H9 (cell line): ENCODE measurements at regions not wholly inside any gene's neighbourhood (a gene's known extent, or its start where the extent isn't known, plus 50 kb on each side); places are given as distances from the start of the nearest gene placed in this dataset.

Experiments
- DNase-seq: peaks from one replicate; pipeline ENCODE4 v3.0.0-alpha.2; 2017
- H2AFZ ChIP-seq: one replicate; pipeline ENCODE4 v1.6.1; 2013; ENCODE audit warnings: mild to moderate bottlenecking, low read length, control low read depth, moderate library complexity
- H2AK5ac ChIP-seq: 2 replicates; pipeline ENCODE4 v1.6.1; 2013; ENCODE audit warnings: low read length, control low read depth, mixed read lengths; ENCODE audit not compliant: insufficient read length
- H2BK120ac ChIP-seq: one replicate; pipeline ENCODE4 v1.6.1; 2013; ENCODE audit warnings: low read depth, mild to moderate bottlenecking, low read length, control low read depth, inconsistent platforms; ENCODE audit not compliant: poor library complexity, severe bottlenecking
- H2BK12ac ChIP-seq: 2 replicates; pipeline ENCODE4 v1.6.1; 2013; ENCODE audit warnings: low read length, control low read depth, mixed read lengths, low read depth; ENCODE audit not compliant: insufficient read length
- H2BK15ac ChIP-seq: 2 replicates; pipeline ENCODE4 v1.6.1; 2013; ENCODE audit warnings: low read depth, low read length, control low read depth
- H2BK20ac ChIP-seq: one replicate; pipeline ENCODE4 v1.6.1; 2013; ENCODE audit warnings: low read depth, mild to moderate bottlenecking, low read length, control low read depth, inconsistent platforms; ENCODE audit not compliant: poor library complexity, severe bottlenecking
- H2BK5ac ChIP-seq: 2 replicates; pipeline ENCODE4 v1.6.1; 2013; ENCODE audit warnings: low read length, control low read depth, mixed read lengths; ENCODE audit not compliant: insufficient read length
- H3K14ac ChIP-seq: 2 replicates; pipeline ENCODE4 v1.6.1; 2013; ENCODE audit warnings: low read length, control low read depth; ENCODE audit not compliant: insufficient read depth
- H3K18ac ChIP-seq: 2 replicates; pipeline ENCODE4 v1.6.1; 2013; ENCODE audit warnings: low read depth, mild to moderate bottlenecking, mixed read lengths, low read length, control low read depth; ENCODE audit not compliant: insufficient read length
- H3K23ac ChIP-seq: 2 replicates; pipeline ENCODE4 v1.6.1; 2013; ENCODE audit warnings: low read length, control low read depth, mixed read lengths, low read depth; ENCODE audit not compliant: insufficient read length
- H3K23me2 ChIP-seq: 2 replicates; pipeline ENCODE4 v1.6.1; 2013; ENCODE audit warnings: low read depth, mild to moderate bottlenecking, mixed read lengths, low read length, control low read depth; ENCODE audit not compliant: insufficient read length, poor library complexity, severe bottlenecking
- H3K27ac ChIP-seq: 2 replicates; pipeline ENCODE4 v1.5.1; 2013; ENCODE audit warnings: low read length, control low read depth, mixed read lengths, low read depth; ENCODE audit not compliant: insufficient read length
- H3K27me3 ChIP-seq: 2 replicates; pipeline ENCODE4 v1.6.1; 2013; ENCODE audit warnings: low read length, control low read depth, inconsistent platforms; ENCODE audit not compliant: insufficient read depth
- H3K4ac ChIP-seq: 2 replicates; pipeline ENCODE4 v1.6.1; 2013; ENCODE audit warnings: low read depth, mild to moderate bottlenecking, control low read depth, inconsistent platforms, low read length, moderate library complexity
- H3K4me1 ChIP-seq: 2 replicates; pipeline ENCODE4 v1.6.1; 2013; ENCODE audit warnings: low read length, control low read depth, inconsistent platforms; ENCODE audit not compliant: insufficient read depth
- H3K4me2 ChIP-seq: 2 replicates; pipeline ENCODE4 v1.6.1; 2013; ENCODE audit warnings: low read length, control low read depth, mixed read lengths; ENCODE audit not compliant: insufficient read length, insufficient read depth
- H3K56ac ChIP-seq: 2 replicates; pipeline ENCODE4 v1.6.1; 2013; ENCODE audit warnings: low read depth, mild to moderate bottlenecking, mixed read lengths, low read length, control low read depth; ENCODE audit not compliant: insufficient read length
- H3K79me1 ChIP-seq: 2 replicates; pipeline ENCODE4 v1.6.1; 2013; ENCODE audit warnings: low read depth, mild to moderate bottlenecking, moderate library complexity, low read length, control low read depth, inconsistent platforms; ENCODE audit not compliant: insufficient read depth, poor library complexity, severe bottlenecking
- H3K79me2 ChIP-seq: 2 replicates; pipeline ENCODE4 v1.6.1; 2013; ENCODE audit warnings: low read length, control low read depth, inconsistent platforms; ENCODE audit not compliant: insufficient read depth
- H3K9ac ChIP-seq: 2 replicates; pipeline ENCODE4 v1.6.1; 2013; ENCODE audit warnings: low read length, control low read depth, mixed read lengths; ENCODE audit not compliant: insufficient read length; ENCODE audit errors: extremely low read depth
- H3K9me3 ChIP-seq: one replicate; pipeline ENCODE4 v1.6.1; 2013; ENCODE audit warnings: low read depth, low read length, inconsistent platforms; ENCODE audit not compliant: control insufficient read depth
- H3T11ph ChIP-seq: one replicate; pipeline ENCODE4 v1.6.1; 2013; ENCODE audit warnings: mild to moderate bottlenecking, low read length, control low read depth, inconsistent platforms
- H4K20me1 ChIP-seq: one replicate; pipeline ENCODE4 v1.6.1; 2013; ENCODE audit not compliant: control insufficient read depth, insufficient read length, insufficient read depth
- H4K5ac ChIP-seq: 2 replicates; pipeline ENCODE4 v1.6.1; 2013; ENCODE audit warnings: low read depth, mild to moderate bottlenecking, mixed read lengths, low read length, control low read depth; ENCODE audit not compliant: insufficient read length
- H4K8ac ChIP-seq: replicated peaks from 2 replicates; pipeline ENCODE4 v1.6.1; 2013; ENCODE audit warnings: low read length, control low read depth, mixed read lengths, low read depth; ENCODE audit not compliant: insufficient read length
- H4K91ac ChIP-seq: 2 replicates; pipeline ENCODE4 v1.6.1; 2013; ENCODE audit warnings: low read depth, mild to moderate bottlenecking, moderate library complexity, mixed read lengths, low read length, control low read depth; ENCODE audit not compliant: insufficient read length
- H3K27ac Mint-ChIP-seq, 3 experiments: 2 replicates in 2 of 3; 3 replicates in 1 of 3; pipeline ENCODE4 v1.8.0; 2020 to 2021; ENCODE audit warnings: mixed read lengths in 3 of 3, mild to moderate bottlenecking in 1 of 3, moderate library complexity in 1 of 3
- H3K27me3 Mint-ChIP-seq: 2 replicates; pipeline ENCODE4 v1.8.0; 2021; ENCODE audit warnings: low read depth, mild to moderate bottlenecking, moderate library complexity, mixed read lengths
- H3K36me3 Mint-ChIP-seq, 3 experiments: 2 replicates in 2 of 3; 3 replicates in 1 of 3; pipeline ENCODE4 v1.8.0; 2020 to 2021; ENCODE audit warnings: low read depth in 3 of 3, mixed read lengths in 3 of 3; ENCODE audit not compliant: insufficient read depth in 1 of 3
- H3K4me1 Mint-ChIP-seq, 2 experiments: 2 replicates each; pipeline ENCODE4 v1.8.0; 2020; ENCODE audit warnings: mixed read lengths in 2 of 2
- H3K4me3 Mint-ChIP-seq, 2 experiments: 2 replicates in 1 of 2; 3 replicates in 1 of 2; pipeline ENCODE4 v1.8.0; 2020 to 2021; ENCODE audit warnings: mild to moderate bottlenecking in 2 of 2, mixed read lengths in 2 of 2, moderate library complexity in 1 of 2
- H3K9me3 Mint-ChIP-seq, 2 experiments: 2 replicates in 1 of 2; 3 replicates in 1 of 2; pipeline ENCODE4 v1.8.0; 2020; ENCODE audit warnings: mild to moderate bottlenecking in 2 of 2, mixed read lengths in 2 of 2, moderate library complexity in 1 of 2
- CTCF ChIP-seq: fragments of 200-600 bp; sonication (generic); conservative IDR thresholded peaks from 3 replicates; pipeline ENCODE4 v1.8.0; 2021; ENCODE audit warnings: antibody characterized with exemption, mild to moderate bottlenecking
- WGBS: extraction: QIAGEN DNeasy Blood & Tissue Kit; methylation state at CpG from one replicate; pipeline ENCODE4 v1.1.7; 2013; ENCODE audit warnings: missing lambda C conversion rate, low lambda C conversion rate, mixed read lengths; ENCODE audit not compliant: insufficient read length; ENCODE audit errors: extremely low coverage; 5-methylcytosine and 5-hydroxymethylcytosine counted together

DNA sequence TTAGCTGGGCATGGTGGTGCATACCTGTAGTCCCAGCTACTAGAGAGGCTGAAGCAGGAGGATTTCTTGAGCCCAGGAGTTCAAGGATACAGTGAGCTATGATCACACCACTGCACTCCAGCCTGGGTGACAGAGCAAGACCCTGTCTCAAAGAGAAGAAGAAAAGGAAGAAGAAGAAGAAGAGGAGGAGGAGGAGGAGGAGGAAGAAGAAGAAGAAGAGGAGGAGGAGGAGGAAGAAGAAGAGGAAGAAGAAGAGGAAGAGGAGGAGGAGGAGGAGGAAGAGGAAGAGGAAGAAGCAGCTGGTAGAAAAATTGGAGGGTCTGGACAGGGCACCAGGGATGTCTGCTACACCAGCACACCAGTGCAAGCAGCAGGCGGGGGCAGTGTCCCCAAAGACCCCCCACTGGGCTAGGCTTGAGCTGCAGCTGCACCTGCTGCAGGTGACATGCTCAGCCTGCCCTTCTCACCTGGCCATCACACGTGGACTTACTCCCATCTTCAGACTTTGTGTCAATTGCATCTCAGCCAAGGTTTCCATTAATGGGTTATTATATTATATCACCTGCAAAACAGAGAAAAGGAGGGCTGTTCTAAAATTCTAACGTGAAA lies 180.9 kb upstream of the ZNF507 start:
- H3K4me1 ChIP-seq, result no peaks in the 10 kb centered on the region
- H3K79me2 ChIP-seq, result no peaks in the 10 kb centered on the region
- H2AK5ac ChIP-seq, result no peak overlapping the region
- no peak overlapping the region for H3K56ac ChIP-seq
- no peak overlapping the region for H3T11ph ChIP-seq
- H3K4ac ChIP-seq, result no peak overlapping the region
- no peak overlapping the region for H3K27ac ChIP-seq
- H3K79me1 ChIP-seq, result no peaks in the 10 kb centered on the region
- H3K18ac ChIP-seq, result no peak overlapping the region
- no peak overlapping the region for H2BK5ac ChIP-seq
- WGBS, result no CpG with 5 or more reads among the region's 3 CpGs
- no peak for TF ChIP-seq CTCF
- no peak overlapping the region for H4K91ac ChIP-seq
- no peaks in the 10 kb centered on the region for H3K4me1 Mint-ChIP-seq
- H2BK120ac ChIP-seq, result no peak overlapping the region
- no peaks in the 10 kb centered on the region; the same call in none of the 2 replicates for H3K27me3 Mint-ChIP-seq
- no peak overlapping the region for H4K5ac ChIP-seq
- DNase-seq, result no peak
- H3K4me3 Mint-ChIP-seq, result no peak overlapping the region
- H4K8ac ChIP-seq, result no peak overlapping the region
- H3K9me3 Mint-ChIP-seq, result peaks cover 0 to 3% of the 10 kb centered on the region in 2 experiments; a peak in 1 of 5 replicates
- no peak overlapping the region for H3K14ac ChIP-seq
- H3K9me3 ChIP-seq, result no peaks in the 10 kb centered on the region
- H3K36me3 Mint-ChIP-seq, result no peaks in the 10 kb centered on the region
- H4K20me1 ChIP-seq, result no peaks in the 10 kb centered on the region
- H3K27ac Mint-ChIP-seq, result no peak overlapping the region
- H3K27me3 ChIP-seq, result no peaks in the 10 kb centered on the region
- H2BK12ac ChIP-seq, result no peak overlapping the region
- no peak overlapping the region for H3K23ac ChIP-seq
- no peaks in the 10 kb centered on the region for H3K23me2 ChIP-seq
- H2AFZ ChIP-seq, result no peak overlapping the region
- no peak overlapping the region for H2BK15ac ChIP-seq
- no peak overlapping the region for H3K9ac ChIP-seq
- H3K4me2 ChIP-seq, result no peak overlapping the region
- no peak overlapping the region for H2BK20ac ChIP-seq
